Osteocyte (in vitro differentiated cells): ENCODE measurements at regions not wholly inside any gene's neighbourhood (a gene's known extent, or its start where the extent isn't known, plus 50 kb on each side); places are given as distances from the start of the nearest gene placed in this dataset.

Experiments
- DNase-seq: peaks from one replicate; pipeline ENCODE4 v3.0.0; 2021; ENCODE audit warnings: mixed read lengths; ENCODE audit not compliant: unreplicated experiment; ENCODE audit errors: extremely low spot score
- H3K27ac Mint-ChIP-seq: one replicate; pipeline ENCODE4 v1.8.0; 2021; ENCODE audit warnings: mild to moderate bottlenecking, mixed read lengths; ENCODE audit not compliant: unreplicated experiment
- H3K27me3 Mint-ChIP-seq: one replicate; pipeline ENCODE4 v1.8.0; 2021; ENCODE audit warnings: mixed read lengths; ENCODE audit not compliant: unreplicated experiment
- H3K36me3 Mint-ChIP-seq: one replicate; pipeline ENCODE4 v1.8.0; 2021; ENCODE audit warnings: mixed read lengths; ENCODE audit not compliant: unreplicated experiment
- H3K4me1 Mint-ChIP-seq: one replicate; pipeline ENCODE4 v1.8.0; 2021; ENCODE audit warnings: mixed read lengths; ENCODE audit not compliant: unreplicated experiment
- H3K4me3 Mint-ChIP-seq: one replicate; pipeline ENCODE4 v1.8.0; 2021; ENCODE audit warnings: mild to moderate bottlenecking, moderate library complexity, mixed read lengths; ENCODE audit not compliant: unreplicated experiment
- H3K9me3 Mint-ChIP-seq: one replicate; pipeline ENCODE4 v1.8.0; 2021; ENCODE audit warnings: mixed read lengths; ENCODE audit not compliant: unreplicated experiment
- TF ChIP-seq, protein P1 (sequence below): fragments of 200-600 bp; sonication (generic); IDR thresholded peaks from 2 replicates; pipeline ENCODE4 v1.5.0; 2021; ENCODE audit warnings: antibody characterized with exemption, mild to moderate bottlenecking, moderate library complexity

DNA sequence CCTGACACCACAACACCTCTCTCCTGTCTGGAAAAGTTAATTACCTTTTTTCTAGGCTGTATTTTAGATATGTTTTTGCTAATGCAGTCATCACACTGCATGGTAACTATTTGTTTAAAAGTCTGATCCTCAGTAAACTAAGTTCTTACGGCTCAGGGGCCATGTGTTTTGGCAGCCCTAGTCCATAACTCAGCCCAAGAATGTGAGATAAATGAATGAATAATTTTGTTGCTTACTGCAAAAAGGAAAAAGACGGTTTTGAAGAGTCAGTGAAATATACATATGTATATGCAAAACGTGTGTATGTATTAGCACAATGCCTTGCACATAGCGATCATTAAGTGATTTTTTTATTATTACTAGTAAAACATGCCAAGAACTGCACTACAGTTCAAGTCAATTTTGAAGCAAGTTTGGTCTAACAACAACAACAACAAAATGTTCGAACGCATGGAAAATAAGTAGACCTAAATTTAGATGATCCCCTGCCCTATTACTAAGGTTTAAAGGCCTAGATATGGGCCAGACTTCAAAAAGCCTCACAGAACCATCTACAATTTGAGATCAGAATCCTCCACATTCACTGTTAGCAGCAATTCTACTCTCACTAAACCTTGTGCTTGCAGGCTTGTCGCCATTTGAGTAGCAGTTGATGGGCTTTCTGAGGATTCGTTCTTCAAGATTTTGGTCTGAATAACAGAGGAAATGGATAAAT lies 140.0 kb downstream of the NDUFA12 start:
- H3K4me3 Mint-ChIP-seq = no peak overlapping the region

DNA sequence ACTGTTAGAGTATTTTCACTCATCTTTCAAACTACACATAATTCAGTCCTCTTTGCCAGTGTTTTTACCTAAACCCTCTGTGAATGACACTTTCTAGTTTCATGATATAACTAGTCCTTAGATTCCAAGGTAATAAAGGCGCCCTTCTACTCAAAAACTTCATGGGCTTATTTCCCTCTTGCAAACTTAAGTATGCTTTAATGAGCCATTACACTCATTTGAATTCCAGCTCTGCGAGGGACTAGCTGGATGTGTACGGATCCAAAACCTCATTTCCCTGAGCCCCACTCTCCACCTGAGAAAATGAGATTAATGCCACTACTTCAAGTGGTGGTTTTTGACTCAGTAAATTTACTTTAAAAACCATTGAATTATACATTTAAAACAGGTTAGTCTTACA lies 141.1 kb downstream of the NDUFA12 start:
- TF ChIP-seq, protein P1, sequence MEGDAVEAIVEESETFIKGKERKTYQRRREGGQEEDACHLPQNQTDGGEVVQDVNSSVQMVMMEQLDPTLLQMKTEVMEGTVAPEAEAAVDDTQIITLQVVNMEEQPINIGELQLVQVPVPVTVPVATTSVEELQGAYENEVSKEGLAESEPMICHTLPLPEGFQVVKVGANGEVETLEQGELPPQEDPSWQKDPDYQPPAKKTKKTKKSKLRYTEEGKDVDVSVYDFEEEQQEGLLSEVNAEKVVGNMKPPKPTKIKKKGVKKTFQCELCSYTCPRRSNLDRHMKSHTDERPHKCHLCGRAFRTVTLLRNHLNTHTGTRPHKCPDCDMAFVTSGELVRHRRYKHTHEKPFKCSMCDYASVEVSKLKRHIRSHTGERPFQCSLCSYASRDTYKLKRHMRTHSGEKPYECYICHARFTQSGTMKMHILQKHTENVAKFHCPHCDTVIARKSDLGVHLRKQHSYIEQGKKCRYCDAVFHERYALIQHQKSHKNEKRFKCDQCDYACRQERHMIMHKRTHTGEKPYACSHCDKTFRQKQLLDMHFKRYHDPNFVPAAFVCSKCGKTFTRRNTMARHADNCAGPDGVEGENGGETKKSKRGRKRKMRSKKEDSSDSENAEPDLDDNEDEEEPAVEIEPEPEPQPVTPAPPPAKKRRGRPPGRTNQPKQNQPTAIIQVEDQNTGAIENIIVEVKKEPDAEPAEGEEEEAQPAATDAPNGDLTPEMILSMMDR = no peak
- Mint-ChIP-seq H3K36me3 (no peaks in the 10 kb centered on the region), H3K9me3 (peaks cover 3% of the 10 kb centered on the region), H3K27me3 (peaks cover 66% of the 10 kb centered on the region), H3K4me1 (no peaks in the 10 kb centered on the region), H3K4me3 (no peak overlapping the region), H3K27ac (no peak overlapping the region)
- no peak for DNase-seq

More for the DNA sequence above, 140.0 kb downstream of the NDUFA12 start:
- Mint-ChIP-seq H3K9me3 (peaks cover 3% of the 10 kb centered on the region), H3K4me1 (no peaks in the 10 kb centered on the region), H3K27me3 (peaks cover 61% of the 10 kb centered on the region), H3K27ac (no peak overlapping the region), H3K36me3 (no peaks in the 10 kb centered on the region)
- TF ChIP-seq, protein P1 = no peak
- no peak for DNase-seq

DNA sequence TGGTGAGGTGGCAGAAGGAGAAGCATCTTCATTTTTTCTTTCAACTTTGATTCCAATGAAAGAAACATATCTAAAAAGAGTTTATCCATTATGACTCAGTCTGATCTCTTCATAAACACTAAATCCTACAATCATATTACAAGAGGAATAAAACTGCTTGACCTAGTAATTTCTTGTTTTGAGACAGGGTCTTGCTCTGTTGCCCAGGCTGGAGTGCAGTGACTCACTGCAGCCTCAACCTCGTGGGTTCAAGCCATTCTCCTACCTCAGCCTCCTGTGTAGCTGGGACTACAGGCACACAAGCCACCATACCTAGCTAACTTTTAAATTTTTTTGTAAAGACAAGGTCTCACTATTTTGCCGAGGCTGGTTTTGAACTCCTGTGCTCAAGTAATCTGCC lies 147.2 kb downstream of the NDUFA12 start:
- no peaks in the 10 kb centered on the region for H3K36me3 Mint-ChIP-seq
- no peak overlapping the region for H3K27ac Mint-ChIP-seq
- H3K9me3 Mint-ChIP-seq = peaks cover under 1% of the 10 kb centered on the region
- no peaks in the 10 kb centered on the region for H3K4me1 Mint-ChIP-seq
- DNase-seq = no peak
- H3K4me3 Mint-ChIP-seq = no peak overlapping the region
- TF ChIP-seq, protein P1 = no peak
- peaks cover 56% of the 10 kb centered on the region for H3K27me3 Mint-ChIP-seq

DNA sequence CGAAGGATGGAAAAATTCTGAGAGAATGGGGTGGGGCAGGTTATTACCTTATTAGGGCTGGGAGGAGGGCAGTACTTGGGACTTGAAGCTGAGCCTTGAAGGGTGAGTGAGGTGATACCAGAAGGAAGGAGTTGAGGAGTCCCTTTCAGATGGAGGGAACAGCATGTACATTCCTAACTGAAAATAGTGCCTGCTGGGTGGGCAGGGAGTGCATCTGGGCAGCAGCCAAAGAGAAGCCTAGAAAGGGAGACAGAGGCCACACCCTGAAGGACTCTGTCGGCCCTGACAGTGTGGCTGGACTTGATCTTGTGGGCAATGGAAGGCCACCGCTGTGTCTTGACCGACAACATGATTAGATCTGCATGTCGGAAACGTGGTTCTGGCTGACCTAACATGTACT lies 147.6 kb downstream of the NDUFA12 start:
- DNase-seq = no peak
- H3K27me3 Mint-ChIP-seq = peaks cover 59% of the 10 kb centered on the region
- H3K4me1 Mint-ChIP-seq = no peaks in the 10 kb centered on the region
- no peak overlapping the region for H3K4me3 Mint-ChIP-seq
- TF ChIP-seq, protein P1 = no peak
- peaks cover 3% of the 10 kb centered on the region for H3K9me3 Mint-ChIP-seq
- no peaks in the 10 kb centered on the region for H3K36me3 Mint-ChIP-seq
- no peak overlapping the region for H3K27ac Mint-ChIP-seq

DNA sequence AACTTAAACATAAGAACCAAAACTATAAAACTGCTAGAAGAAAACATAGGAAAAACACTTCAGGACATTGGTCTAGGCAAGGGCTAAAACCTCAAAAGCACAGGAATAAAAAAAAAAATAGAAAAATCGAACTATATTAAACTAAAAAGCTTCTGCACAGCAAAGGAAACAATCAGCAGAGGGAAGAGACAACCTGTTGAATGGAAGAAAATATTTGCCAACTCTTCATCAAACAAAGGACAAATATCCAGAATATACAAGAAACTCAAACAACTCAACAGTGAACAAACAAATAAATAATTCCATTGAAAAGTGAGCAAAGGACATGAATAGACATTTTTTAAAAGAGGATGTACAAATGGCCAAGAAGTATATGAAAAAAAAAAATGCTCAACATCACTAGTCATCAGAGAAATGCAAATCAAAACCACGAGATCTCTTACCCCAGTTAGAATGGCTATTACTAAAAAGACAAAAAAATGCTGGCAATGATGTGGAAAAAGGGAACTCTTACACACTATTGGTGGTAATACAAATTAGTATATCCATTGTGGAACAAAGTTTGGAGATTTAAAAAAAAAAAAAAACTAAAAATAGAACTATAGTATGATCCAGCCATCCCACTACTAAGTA lies 152.0 kb downstream of the NDUFA12 start:
- Mint-ChIP-seq H3K27ac (no peak overlapping the region), H3K4me1 (no peaks in the 10 kb centered on the region)
- no peak for DNase-seq

More for the DNA sequence above, 152.0 kb downstream of the NDUFA12 start:
- H3K4me3 Mint-ChIP-seq = no peak overlapping the region
- TF ChIP-seq, protein P1 = no peak
- peaks cover 3% of the 10 kb centered on the region for H3K9me3 Mint-ChIP-seq
- peaks cover 2% of the 10 kb centered on the region for H3K36me3 Mint-ChIP-seq
- peaks cover 61% of the 10 kb centered on the region for H3K27me3 Mint-ChIP-seq
